GM21360 (cell line): ENCODE measurements at regions not wholly inside any gene's neighbourhood (a gene's known extent, or its start where the extent isn't known, plus 50 kb on each side); places are given as distances from the start of the nearest gene placed in this dataset.

Experiments used
- ATAC-seq: cut with Tn5 transposase; IDR thresholded peaks from one replicate; pipeline ENCODE4 v1.9.1; 2021; ENCODE audit warnings: mild to moderate bottlenecking, moderate library complexity; ENCODE audit not compliant: unreplicated experiment

- no peak for ATAC-seq
These were observed 325.7 kb upstream of the C11orf87 start for GRCh38 chr11:109096266-109096665.

DNA sequence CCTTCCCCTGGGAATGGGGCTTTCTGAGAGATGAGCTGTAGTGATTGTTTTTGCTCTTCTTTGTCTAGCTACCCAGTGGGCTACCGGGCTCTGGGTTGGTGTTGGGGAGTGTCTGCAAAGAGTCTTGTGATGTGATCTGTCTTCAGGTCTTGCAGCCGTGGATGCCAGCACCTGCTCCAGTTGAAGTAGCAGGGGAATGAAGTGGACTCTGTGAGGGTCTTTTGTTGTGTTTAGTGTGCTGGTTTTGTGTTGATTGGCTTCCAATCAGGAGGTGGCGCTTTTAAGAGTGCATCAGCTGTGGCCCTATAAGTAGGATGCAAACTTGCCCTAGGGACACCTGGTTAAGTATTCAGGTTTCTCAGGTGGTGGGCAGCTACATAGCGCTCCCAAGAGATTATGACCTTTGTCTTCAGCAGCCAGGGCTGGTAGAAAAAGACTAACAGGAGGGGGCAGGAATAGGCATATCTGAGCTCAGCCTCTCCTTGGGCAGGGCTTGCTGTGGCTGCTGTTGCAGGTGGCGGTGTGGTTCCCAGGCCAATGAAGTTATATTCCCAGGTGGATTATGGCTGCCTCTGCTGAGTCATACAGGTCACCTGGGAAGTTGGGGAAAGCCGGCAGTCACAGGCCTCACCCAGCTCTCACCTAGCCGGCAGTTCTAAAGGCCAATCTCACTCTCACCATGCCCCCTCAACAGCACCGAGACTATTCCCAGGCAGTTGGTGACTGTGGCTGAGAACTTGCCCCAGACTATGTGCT is 315.7 kb upstream of the C11orf87 start:
- ATAC-seq = no peak

GRCh38 chr11:109109150-109109549 is 312.8 kb upstream of the C11orf87 start:
- no peak for ATAC-seq

- ATAC-seq = no peak
These were observed 312.2 kb upstream of the C11orf87 start for GRCh38 chr11:109109571-109110315.

- no peak for ATAC-seq
These were observed 309.7 kb upstream of the C11orf87 start for GRCh38 chr11:109112261-109112660.

- no peak for ATAC-seq
These were observed 309.1 kb upstream of the C11orf87 start for GRCh38 chr11:109112821-109113280.

- ATAC-seq = no peak
These were observed 301.6 kb upstream of the C11orf87 start for GRCh38 chr11:109120341-109120740.

DNA sequence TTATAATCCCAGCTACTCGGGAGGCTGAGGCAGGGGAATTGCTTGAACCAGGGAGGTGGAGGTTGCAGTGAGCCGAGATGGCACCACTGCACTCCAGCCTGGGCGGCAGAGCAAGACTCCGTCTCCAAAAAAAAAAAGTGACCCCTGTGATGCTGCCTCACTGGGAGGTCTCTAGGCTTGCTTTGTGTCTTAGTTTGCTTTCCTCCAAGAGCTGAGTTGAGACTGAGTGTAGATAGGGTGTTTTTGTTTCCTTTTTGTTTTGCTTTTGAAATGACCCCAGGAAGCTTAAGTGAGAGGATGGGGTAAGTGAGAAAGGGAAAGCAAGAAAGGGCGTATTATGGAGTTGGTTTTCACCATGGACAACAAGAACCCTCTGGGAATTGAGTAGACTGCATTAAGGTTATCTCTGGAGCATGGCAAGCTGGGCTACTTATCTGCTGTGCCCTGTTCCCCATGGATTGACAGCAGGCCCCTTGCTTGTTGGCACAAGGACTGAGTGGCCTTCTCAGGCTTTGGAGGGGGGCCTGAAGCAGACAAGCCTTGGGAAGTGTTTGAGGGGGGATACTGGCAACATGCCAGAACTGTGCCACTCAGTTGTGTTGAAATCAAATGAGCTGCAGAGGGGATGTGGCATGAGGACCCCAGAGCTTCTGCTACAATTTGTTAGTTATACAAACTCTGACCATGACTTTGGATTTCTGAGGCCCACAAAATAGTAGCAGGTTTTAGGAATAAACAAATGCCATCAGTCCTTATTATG is 300.6 kb upstream of the C11orf87 start:
- ATAC-seq = no peak

- no peak for ATAC-seq
These were observed 297.9 kb upstream of the C11orf87 start for GRCh38 chr11:109123816-109124787.

DNA sequence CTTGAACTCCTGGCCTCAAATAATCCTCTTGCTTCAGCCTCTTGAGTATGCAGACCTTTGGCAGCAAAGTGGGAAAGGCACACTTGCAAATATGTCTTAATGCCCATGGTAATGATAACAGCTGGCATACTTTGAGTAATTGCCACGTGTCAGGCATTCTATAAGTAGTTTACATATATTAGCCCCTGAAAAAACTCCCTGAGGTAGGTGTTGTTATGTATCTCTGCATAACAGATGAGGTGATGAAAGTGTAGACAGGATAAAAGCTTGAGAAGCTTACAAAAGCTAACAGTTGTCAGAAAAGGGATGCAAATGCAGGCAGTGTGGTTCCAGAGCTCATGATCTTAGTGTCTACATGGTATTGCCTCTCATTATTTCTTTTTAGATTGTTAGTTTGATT is 291.1 kb upstream of the C11orf87 start:
- ATAC-seq = no peak

GRCh38 chr11:109132539-109132938 is 289.5 kb upstream of the C11orf87 start:
- ATAC-seq = no peak

GRCh38 chr11:109133159-109133558 is 288.8 kb upstream of the C11orf87 start:
- ATAC-seq = no peak

DNA sequence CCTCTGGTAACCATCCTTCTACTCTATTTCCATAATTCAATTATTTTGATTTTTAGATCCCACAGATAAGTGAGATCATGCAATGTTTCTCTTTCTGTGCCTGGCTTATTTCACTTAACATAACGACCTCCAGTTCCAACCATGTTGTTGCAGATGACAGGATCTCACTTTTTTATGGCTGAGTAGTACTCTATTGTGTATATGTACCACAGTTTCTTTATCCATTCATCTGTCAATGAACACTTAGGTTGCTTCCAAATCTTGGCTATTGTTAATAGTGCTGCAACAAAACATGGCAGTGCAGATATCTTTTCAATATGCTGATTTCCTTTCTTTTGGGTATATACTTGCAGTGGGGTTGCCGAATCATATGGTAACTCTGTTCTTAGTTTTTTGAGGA is 286.4 kb upstream of the C11orf87 start:
- ATAC-seq = no peak

- ATAC-seq = no peak
These were observed 283.8 kb upstream of the C11orf87 start for GRCh38 chr11:109138196-109138595.

DNA sequence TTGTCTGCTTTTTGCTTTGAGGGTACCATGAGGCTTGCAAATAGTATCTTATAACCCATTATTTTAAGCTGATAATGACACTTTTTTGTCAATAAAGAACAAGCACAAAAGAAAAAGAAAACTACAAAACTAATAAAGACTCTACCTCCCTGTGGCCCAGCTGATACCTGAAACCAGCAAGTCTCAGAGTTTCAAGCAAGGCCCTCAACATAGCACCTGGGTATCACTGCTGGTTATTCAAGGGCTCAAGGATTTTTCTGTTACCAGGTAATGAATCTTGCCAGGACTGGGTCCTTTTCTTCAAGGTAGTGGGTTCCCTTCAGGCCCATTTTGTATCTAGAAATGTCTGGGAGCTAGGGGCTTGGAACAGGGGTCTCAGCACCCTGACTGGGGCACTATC is 281.6 kb upstream of the C11orf87 start:
- ATAC-seq = no peak

DNA sequence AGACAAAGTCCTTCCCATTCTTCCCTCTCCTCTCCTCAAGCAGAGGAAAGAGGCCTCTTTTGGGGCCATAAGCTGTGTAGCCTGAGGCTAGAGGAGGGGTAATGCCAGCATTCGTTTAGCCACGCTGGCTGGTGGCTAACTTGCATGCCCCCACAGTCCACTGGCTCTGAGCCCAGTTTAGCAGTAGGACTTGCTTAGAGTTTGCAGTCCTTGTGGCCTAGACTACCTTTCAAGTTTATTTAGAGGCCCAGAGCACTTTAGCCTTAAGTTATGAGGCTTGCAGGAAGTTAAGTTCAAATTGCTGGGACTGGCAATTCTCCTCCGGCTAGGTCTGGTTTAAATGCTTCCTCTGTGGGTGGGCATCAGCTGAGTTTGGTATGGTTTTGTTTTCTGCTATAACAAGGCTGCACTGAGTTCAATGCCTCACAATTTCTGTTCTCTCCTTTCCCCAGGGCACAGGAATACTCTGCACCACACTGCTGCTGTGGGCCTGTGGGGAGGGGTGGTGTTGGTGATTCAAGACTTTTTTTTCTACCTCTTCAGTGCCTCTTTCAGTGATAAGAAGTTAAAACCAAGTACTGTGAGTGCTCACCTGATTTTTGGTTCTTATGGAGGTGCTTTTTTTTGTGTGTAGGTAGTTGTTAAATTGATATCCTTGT is 281.0 kb upstream of the C11orf87 start:
- no peak for ATAC-seq

DNA sequence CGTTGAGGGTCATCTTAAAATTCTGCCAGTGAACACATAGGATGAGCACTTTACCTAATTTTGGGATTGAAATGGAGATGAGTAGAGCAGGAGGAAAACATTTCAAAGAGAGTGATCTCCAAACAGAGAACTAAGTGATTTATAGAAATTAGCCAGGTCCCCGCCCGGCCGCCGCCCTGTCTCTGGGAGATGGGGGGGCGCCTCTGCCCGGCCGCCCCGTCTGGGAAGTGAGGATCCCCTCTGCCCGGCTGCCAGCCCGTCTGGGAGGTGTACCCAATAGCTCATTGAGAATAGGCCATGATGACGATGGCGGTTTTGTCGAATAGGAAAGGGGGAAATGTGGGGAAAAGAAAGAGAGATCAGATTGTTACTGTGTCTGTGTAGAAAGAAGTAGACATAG is 276.7 kb upstream of the C11orf87 start:
- ATAC-seq = no peak

- no peak for ATAC-seq
These were observed 274.3 kb upstream of the C11orf87 start for GRCh38 chr11:109147726-109148125.

DNA sequence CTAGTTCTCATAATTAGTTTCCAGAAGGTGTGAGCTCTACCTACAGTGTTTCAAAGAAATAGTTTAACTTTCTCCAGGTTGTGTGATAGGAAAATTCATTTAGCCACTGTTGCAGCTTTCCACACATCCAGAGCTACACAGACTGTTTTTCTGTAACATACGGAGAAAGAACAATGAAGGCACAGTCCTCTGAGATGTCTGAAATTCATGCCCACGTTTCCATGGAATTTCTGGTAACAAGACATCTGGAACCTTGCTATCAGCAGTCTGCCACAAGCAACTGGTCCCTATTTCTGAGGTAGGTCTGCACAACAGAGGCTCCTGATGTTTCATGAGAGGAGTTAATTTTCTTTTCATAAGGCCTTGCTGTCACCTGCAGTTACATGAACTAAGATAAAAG is 273.3 kb upstream of the C11orf87 start:
- no peak for ATAC-seq

GRCh38 chr11:109150581-109150980 is 271.4 kb upstream of the C11orf87 start:
- ATAC-seq = no peak
